H9 (cell line): ENCODE measurements at regions not wholly inside any gene's neighbourhood (a gene's known extent, or its start where the extent isn't known, plus 50 kb on each side); places are given as distances from the start of the nearest gene placed in this dataset.

ENCODE experiments used
- DNase-seq: peaks from one replicate; pipeline ENCODE4 v3.0.0-alpha.2; 2017
- H2AFZ ChIP-seq: one replicate; pipeline ENCODE4 v1.6.1; 2013; ENCODE audit warnings: mild to moderate bottlenecking, low read length, control low read depth, moderate library complexity
- H2AK5ac ChIP-seq: 2 replicates; pipeline ENCODE4 v1.6.1; 2013; ENCODE audit warnings: low read length, control low read depth, mixed read lengths; ENCODE audit not compliant: insufficient read length
- H2BK120ac ChIP-seq: one replicate; pipeline ENCODE4 v1.6.1; 2013; ENCODE audit warnings: low read depth, mild to moderate bottlenecking, low read length, control low read depth, inconsistent platforms; ENCODE audit not compliant: poor library complexity, severe bottlenecking
- H2BK12ac ChIP-seq: 2 replicates; pipeline ENCODE4 v1.6.1; 2013; ENCODE audit warnings: low read length, control low read depth, mixed read lengths, low read depth; ENCODE audit not compliant: insufficient read length
- H2BK15ac ChIP-seq: 2 replicates; pipeline ENCODE4 v1.6.1; 2013; ENCODE audit warnings: low read depth, low read length, control low read depth
- H2BK20ac ChIP-seq: one replicate; pipeline ENCODE4 v1.6.1; 2013; ENCODE audit warnings: low read depth, mild to moderate bottlenecking, low read length, control low read depth, inconsistent platforms; ENCODE audit not compliant: poor library complexity, severe bottlenecking
- H2BK5ac ChIP-seq: 2 replicates; pipeline ENCODE4 v1.6.1; 2013; ENCODE audit warnings: low read length, control low read depth, mixed read lengths; ENCODE audit not compliant: insufficient read length
- H3K14ac ChIP-seq: 2 replicates; pipeline ENCODE4 v1.6.1; 2013; ENCODE audit warnings: low read length, control low read depth; ENCODE audit not compliant: insufficient read depth
- H3K18ac ChIP-seq: 2 replicates; pipeline ENCODE4 v1.6.1; 2013; ENCODE audit warnings: low read depth, mild to moderate bottlenecking, mixed read lengths, low read length, control low read depth; ENCODE audit not compliant: insufficient read length
- H3K23ac ChIP-seq: 2 replicates; pipeline ENCODE4 v1.6.1; 2013; ENCODE audit warnings: low read length, control low read depth, mixed read lengths, low read depth; ENCODE audit not compliant: insufficient read length
- H3K23me2 ChIP-seq: 2 replicates; pipeline ENCODE4 v1.6.1; 2013; ENCODE audit warnings: low read depth, mild to moderate bottlenecking, mixed read lengths, low read length, control low read depth; ENCODE audit not compliant: insufficient read length, poor library complexity, severe bottlenecking
- H3K27ac ChIP-seq: 2 replicates; pipeline ENCODE4 v1.5.1; 2013; ENCODE audit warnings: low read length, control low read depth, mixed read lengths, low read depth; ENCODE audit not compliant: insufficient read length
- H3K27me3 ChIP-seq: 2 replicates; pipeline ENCODE4 v1.6.1; 2013; ENCODE audit warnings: low read length, control low read depth, inconsistent platforms; ENCODE audit not compliant: insufficient read depth
- H3K4ac ChIP-seq: 2 replicates; pipeline ENCODE4 v1.6.1; 2013; ENCODE audit warnings: low read depth, mild to moderate bottlenecking, control low read depth, inconsistent platforms, low read length, moderate library complexity
- H3K4me1 ChIP-seq: 2 replicates; pipeline ENCODE4 v1.6.1; 2013; ENCODE audit warnings: low read length, control low read depth, inconsistent platforms; ENCODE audit not compliant: insufficient read depth
- H3K4me2 ChIP-seq: 2 replicates; pipeline ENCODE4 v1.6.1; 2013; ENCODE audit warnings: low read length, control low read depth, mixed read lengths; ENCODE audit not compliant: insufficient read length, insufficient read depth
- H3K56ac ChIP-seq: 2 replicates; pipeline ENCODE4 v1.6.1; 2013; ENCODE audit warnings: low read depth, mild to moderate bottlenecking, mixed read lengths, low read length, control low read depth; ENCODE audit not compliant: insufficient read length
- H3K79me1 ChIP-seq: 2 replicates; pipeline ENCODE4 v1.6.1; 2013; ENCODE audit warnings: low read depth, mild to moderate bottlenecking, moderate library complexity, low read length, control low read depth, inconsistent platforms; ENCODE audit not compliant: insufficient read depth, poor library complexity, severe bottlenecking
- H3K79me2 ChIP-seq: 2 replicates; pipeline ENCODE4 v1.6.1; 2013; ENCODE audit warnings: low read length, control low read depth, inconsistent platforms; ENCODE audit not compliant: insufficient read depth
- H3K9ac ChIP-seq: 2 replicates; pipeline ENCODE4 v1.6.1; 2013; ENCODE audit warnings: low read length, control low read depth, mixed read lengths; ENCODE audit not compliant: insufficient read length; ENCODE audit errors: extremely low read depth
- H3K9me3 ChIP-seq: one replicate; pipeline ENCODE4 v1.6.1; 2013; ENCODE audit warnings: low read depth, low read length, inconsistent platforms; ENCODE audit not compliant: control insufficient read depth
- H3T11ph ChIP-seq: one replicate; pipeline ENCODE4 v1.6.1; 2013; ENCODE audit warnings: mild to moderate bottlenecking, low read length, control low read depth, inconsistent platforms
- H4K20me1 ChIP-seq: one replicate; pipeline ENCODE4 v1.6.1; 2013; ENCODE audit not compliant: control insufficient read depth, insufficient read length, insufficient read depth
- H4K5ac ChIP-seq: 2 replicates; pipeline ENCODE4 v1.6.1; 2013; ENCODE audit warnings: low read depth, mild to moderate bottlenecking, mixed read lengths, low read length, control low read depth; ENCODE audit not compliant: insufficient read length
- H4K8ac ChIP-seq: replicated peaks from 2 replicates; pipeline ENCODE4 v1.6.1; 2013; ENCODE audit warnings: low read length, control low read depth, mixed read lengths, low read depth; ENCODE audit not compliant: insufficient read length
- H4K91ac ChIP-seq: 2 replicates; pipeline ENCODE4 v1.6.1; 2013; ENCODE audit warnings: low read depth, mild to moderate bottlenecking, moderate library complexity, mixed read lengths, low read length, control low read depth; ENCODE audit not compliant: insufficient read length
- H3K27ac Mint-ChIP-seq, 3 experiments: 2 replicates in 2 of 3; 3 replicates in 1 of 3; pipeline ENCODE4 v1.8.0; 2020 to 2021; ENCODE audit warnings: mixed read lengths in 3 of 3, mild to moderate bottlenecking in 1 of 3, moderate library complexity in 1 of 3
- H3K27me3 Mint-ChIP-seq: 2 replicates; pipeline ENCODE4 v1.8.0; 2021; ENCODE audit warnings: low read depth, mild to moderate bottlenecking, moderate library complexity, mixed read lengths
- H3K36me3 Mint-ChIP-seq, 3 experiments: 2 replicates in 2 of 3; 3 replicates in 1 of 3; pipeline ENCODE4 v1.8.0; 2020 to 2021; ENCODE audit warnings: low read depth in 3 of 3, mixed read lengths in 3 of 3; ENCODE audit not compliant: insufficient read depth in 1 of 3
- H3K4me1 Mint-ChIP-seq, 2 experiments: 2 replicates each; pipeline ENCODE4 v1.8.0; 2020; ENCODE audit warnings: mixed read lengths in 2 of 2
- H3K4me3 Mint-ChIP-seq, 2 experiments: 2 replicates in 1 of 2; 3 replicates in 1 of 2; pipeline ENCODE4 v1.8.0; 2020 to 2021; ENCODE audit warnings: mild to moderate bottlenecking in 2 of 2, mixed read lengths in 2 of 2, moderate library complexity in 1 of 2
- H3K9me3 Mint-ChIP-seq, 2 experiments: 2 replicates in 1 of 2; 3 replicates in 1 of 2; pipeline ENCODE4 v1.8.0; 2020; ENCODE audit warnings: mild to moderate bottlenecking in 2 of 2, mixed read lengths in 2 of 2, moderate library complexity in 1 of 2
- WGBS: extraction: QIAGEN DNeasy Blood & Tissue Kit; methylation state at CpG from one replicate; pipeline ENCODE4 v1.1.7; 2013; ENCODE audit warnings: missing lambda C conversion rate, low lambda C conversion rate, mixed read lengths; ENCODE audit not compliant: insufficient read length; ENCODE audit errors: extremely low coverage; 5-methylcytosine and 5-hydroxymethylcytosine counted together
- TF ChIP-seq, protein P1 (sequence below): fragments of 200-600 bp; sonication (generic); conservative IDR thresholded peaks from 3 replicates; pipeline ENCODE4 v1.8.0; 2021; ENCODE audit warnings: antibody characterized with exemption, mild to moderate bottlenecking

DNA sequence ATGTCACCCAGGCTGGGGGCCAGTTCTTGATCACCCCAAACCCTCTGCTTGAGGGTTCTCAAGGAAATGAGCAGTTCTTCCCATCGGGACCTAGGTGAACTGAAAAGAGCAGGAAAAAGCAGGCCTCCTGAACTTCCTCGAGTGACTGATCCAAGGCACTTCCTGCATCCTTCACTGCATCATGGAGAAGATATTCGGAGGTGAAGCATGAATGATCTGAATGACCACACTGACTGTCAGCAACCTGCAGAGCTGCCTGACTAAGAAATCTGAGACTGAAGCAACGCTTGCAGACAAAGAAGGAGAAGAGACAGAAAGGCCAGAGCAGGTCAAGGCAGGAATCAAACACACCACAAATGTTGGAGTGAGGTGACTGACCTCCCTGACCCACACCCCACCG, 420.2 kb downstream of the AGTPBP1 start:
- no peak overlapping the region; a peak in 1 of 7 replicates for H3K27ac Mint-ChIP-seq
- H3K56ac ChIP-seq = no peak overlapping the region
- 0 out of 5 replicates have a peak, but pooled peaks cover 0 to 3% of the 10 kb centered on the region in 2 experiments for H3K9me3 Mint-ChIP-seq
- no peak overlapping the region for H3K23ac ChIP-seq
- H3K4ac ChIP-seq = no peak overlapping the region
- no peak overlapping the region for H4K91ac ChIP-seq
- H2AK5ac ChIP-seq = no peak overlapping the region
- no peaks in the 10 kb centered on the region for H3K79me1 ChIP-seq
- H3K79me2 ChIP-seq = no peaks in the 10 kb centered on the region
- H3K27me3 Mint-ChIP-seq = no peaks in the 10 kb centered on the region
- H3K4me1 ChIP-seq = no peaks in the 10 kb centered on the region
- H2BK5ac ChIP-seq = no peak overlapping the region
- no peak overlapping the region for H2BK20ac ChIP-seq
- H3K4me1 Mint-ChIP-seq = peaks cover 3 to 6% of the 10 kb centered on the region in 2 experiments; a peak in 2 of 4 replicates
- no peak overlapping the region for H3K14ac ChIP-seq
- H3K23me2 ChIP-seq = no peaks in the 10 kb centered on the region
- no peak overlapping the region for H3K18ac ChIP-seq
- TF ChIP-seq, protein P1, sequence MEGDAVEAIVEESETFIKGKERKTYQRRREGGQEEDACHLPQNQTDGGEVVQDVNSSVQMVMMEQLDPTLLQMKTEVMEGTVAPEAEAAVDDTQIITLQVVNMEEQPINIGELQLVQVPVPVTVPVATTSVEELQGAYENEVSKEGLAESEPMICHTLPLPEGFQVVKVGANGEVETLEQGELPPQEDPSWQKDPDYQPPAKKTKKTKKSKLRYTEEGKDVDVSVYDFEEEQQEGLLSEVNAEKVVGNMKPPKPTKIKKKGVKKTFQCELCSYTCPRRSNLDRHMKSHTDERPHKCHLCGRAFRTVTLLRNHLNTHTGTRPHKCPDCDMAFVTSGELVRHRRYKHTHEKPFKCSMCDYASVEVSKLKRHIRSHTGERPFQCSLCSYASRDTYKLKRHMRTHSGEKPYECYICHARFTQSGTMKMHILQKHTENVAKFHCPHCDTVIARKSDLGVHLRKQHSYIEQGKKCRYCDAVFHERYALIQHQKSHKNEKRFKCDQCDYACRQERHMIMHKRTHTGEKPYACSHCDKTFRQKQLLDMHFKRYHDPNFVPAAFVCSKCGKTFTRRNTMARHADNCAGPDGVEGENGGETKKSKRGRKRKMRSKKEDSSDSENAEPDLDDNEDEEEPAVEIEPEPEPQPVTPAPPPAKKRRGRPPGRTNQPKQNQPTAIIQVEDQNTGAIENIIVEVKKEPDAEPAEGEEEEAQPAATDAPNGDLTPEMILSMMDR = no peak
- no peaks in the 10 kb centered on the region for H3K27me3 ChIP-seq
- H3K4me3 Mint-ChIP-seq = no peak overlapping the region
- no peak overlapping the region for H2AFZ ChIP-seq
- H3K36me3 Mint-ChIP-seq = peaks cover 0 to 4% (median 0%) of the 10 kb centered on the region in 3 experiments; a peak in 2 of 7 replicates
- H4K5ac ChIP-seq = no peak overlapping the region
- DNase-seq = no peak
- H4K8ac ChIP-seq = no peak overlapping the region
- H3T11ph ChIP-seq = no peak overlapping the region
- no peaks in the 10 kb centered on the region for H4K20me1 ChIP-seq
- H3K27ac ChIP-seq = no peak overlapping the region
- H2BK15ac ChIP-seq = no peak overlapping the region
- H3K9ac ChIP-seq = no peak overlapping the region
- H2BK120ac ChIP-seq = no peak overlapping the region
- H3K9me3 ChIP-seq = no peaks in the 10 kb centered on the region
- H3K4me2 ChIP-seq = no peak overlapping the region
- WGBS = no CpG with 5 or more reads among the region's 5 CpGs
- no peak overlapping the region for H2BK12ac ChIP-seq
